ENCODE measurements at regions not wholly inside any gene's neighbourhood (a gene's known extent, or its start where the extent isn't known, plus 50 kb on each side); places are given as distances from the start of the nearest gene placed in this dataset.

DNA sequence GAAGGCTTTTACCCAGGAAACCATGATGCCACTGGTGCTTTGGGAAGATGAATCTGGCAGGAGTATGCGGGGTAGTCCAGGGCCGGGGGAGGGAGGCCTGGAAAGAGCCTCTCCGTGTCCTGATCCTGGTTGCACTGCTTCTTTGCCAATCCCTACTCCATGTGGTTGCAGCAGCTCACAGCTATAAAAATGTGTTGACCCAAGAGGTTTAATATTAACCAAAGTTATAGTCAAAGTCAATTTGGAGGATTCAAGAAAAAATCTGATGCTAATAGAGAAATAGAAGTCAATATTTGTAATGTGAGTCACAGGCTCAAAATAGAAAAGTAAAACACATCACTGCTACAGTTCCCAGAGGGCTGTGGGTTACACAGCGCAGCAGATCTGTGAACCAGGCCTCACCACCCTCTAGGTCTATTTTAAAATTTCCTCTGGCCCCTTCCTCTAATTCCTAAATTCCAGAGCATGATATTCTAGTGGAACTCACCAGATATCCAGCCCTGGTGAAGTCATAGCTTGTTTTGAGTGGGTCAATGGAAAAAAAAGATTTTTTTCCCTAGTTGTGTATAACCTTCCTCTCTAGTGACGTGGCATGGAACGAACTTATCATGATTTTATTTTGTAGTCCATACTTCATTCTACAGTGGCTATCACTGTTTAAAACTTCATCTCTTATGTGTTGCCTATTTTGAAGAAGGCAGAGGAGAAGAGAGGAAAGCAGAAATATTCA is 63.2 kb upstream of the BMP2 start (continued):
- TF ChIP-seq, protein P1, sequence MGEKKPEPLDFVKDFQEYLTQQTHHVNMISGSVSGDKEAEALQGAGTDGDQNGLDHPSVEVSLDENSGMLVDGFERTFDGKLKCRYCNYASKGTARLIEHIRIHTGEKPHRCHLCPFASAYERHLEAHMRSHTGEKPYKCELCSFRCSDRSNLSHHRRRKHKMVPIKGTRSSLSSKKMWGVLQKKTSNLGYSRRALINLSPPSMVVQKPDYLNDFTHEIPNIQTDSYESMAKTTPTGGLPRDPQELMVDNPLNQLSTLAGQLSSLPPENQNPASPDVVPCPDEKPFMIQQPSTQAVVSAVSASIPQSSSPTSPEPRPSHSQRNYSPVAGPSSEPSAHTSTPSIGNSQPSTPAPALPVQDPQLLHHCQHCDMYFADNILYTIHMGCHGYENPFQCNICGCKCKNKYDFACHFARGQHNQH (CRISPR knock-in tag; IDR thresholded peaks at IDR 0.05): peak; percentile 66; the same call in 1 of the 2 replicates
- TF ChIP-seq ZSCAN30 (CRISPR knock-in tag; IDR thresholded peaks at IDR 0.05) (no peak), JUND (CRISPR knock-in tag; IDR thresholded peaks at IDR 0.05) (peak; percentile 91), PCBP2 (optimal IDR thresholded peaks at IDR 0.05; ENCODE audit: low read depth, low read length, poor library complexity, severe bottlenecking) (no peak), FOSL2 (CRISPR knock-in tag; IDR thresholded peaks at IDR 0.05) (peak; percentile 97), TARDBP (CRISPR knock-in tag; IDR thresholded peaks at IDR 0.05) (no peak), ZFY (CRISPR knock-in tag; IDR thresholded peaks at IDR 0.05) (peak; percentile 66), AGO2 (optimal IDR thresholded peaks at IDR 0.05; ENCODE audit: low read depth, low read length) (no peak), ZFX (CRISPR knock-in tag; IDR thresholded peaks at IDR 0.05; ENCODE audit: low read depth) (peak; percentile 64), HOXA7 (CRISPR knock-in tag; IDR thresholded peaks at IDR 0.05) (no peak), SMAD3 (CRISPR knock-in tag; IDR thresholded peaks at IDR 0.05) (peak; percentile 77), ONECUT2 (CRISPR knock-in tag; IDR thresholded peaks at IDR 0.05) (no peak), MAFG (CRISPR knock-in tag; IDR thresholded peaks at IDR 0.05) (no peak), ZMYM4 (CRISPR knock-in tag; IDR thresholded peaks at IDR 0.05) (peak; percentile 70), NCOA5 (CRISPR knock-in tag; IDR thresholded peaks at IDR 0.05) (no peak)
- TF ChIP-seq, protein P2, sequence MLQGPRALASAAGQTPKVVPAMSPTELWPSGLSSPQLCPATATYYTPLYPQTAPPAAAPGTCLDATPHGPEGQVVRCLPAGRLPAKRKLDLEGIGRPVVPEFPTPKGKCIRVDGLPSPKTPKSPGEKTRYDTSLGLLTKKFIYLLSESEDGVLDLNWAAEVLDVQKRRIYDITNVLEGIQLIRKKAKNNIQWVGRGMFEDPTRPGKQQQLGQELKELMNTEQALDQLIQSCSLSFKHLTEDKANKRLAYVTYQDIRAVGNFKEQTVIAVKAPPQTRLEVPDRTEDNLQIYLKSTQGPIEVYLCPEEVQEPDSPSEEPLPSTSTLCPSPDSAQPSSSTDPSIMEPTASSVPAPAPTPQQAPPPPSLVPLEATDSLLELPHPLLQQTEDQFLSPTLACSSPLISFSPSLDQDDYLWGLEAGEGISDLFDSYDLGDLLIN (CRISPR knock-in tag; IDR thresholded peaks at IDR 0.05; ENCODE audit: borderline replicate concordance): no peak
- TF ChIP-seq, protein P3, sequence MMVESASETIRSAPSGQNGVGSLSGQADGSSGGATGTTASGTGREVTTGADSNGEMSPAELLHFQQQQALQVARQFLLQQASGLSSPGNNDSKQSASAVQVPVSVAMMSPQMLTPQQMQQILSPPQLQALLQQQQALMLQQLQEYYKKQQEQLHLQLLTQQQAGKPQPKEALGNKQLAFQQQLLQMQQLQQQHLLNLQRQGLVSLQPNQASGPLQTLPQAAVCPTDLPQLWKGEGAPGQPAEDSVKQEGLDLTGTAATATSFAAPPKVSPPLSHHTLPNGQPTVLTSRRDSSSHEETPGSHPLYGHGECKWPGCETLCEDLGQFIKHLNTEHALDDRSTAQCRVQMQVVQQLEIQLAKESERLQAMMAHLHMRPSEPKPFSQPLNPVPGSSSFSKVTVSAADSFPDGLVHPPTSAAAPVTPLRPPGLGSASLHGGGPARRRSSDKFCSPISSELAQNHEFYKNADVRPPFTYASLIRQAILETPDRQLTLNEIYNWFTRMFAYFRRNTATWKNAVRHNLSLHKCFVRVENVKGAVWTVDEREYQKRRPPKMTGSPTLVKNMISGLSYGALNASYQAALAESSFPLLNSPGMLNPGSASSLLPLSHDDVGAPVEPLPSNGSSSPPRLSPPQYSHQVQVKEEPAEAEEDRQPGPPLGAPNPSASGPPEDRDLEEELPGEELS (CRISPR knock-in tag; IDR thresholded peaks at IDR 0.05): peak; percentile 76
- TF ChIP-seq, protein P4, sequence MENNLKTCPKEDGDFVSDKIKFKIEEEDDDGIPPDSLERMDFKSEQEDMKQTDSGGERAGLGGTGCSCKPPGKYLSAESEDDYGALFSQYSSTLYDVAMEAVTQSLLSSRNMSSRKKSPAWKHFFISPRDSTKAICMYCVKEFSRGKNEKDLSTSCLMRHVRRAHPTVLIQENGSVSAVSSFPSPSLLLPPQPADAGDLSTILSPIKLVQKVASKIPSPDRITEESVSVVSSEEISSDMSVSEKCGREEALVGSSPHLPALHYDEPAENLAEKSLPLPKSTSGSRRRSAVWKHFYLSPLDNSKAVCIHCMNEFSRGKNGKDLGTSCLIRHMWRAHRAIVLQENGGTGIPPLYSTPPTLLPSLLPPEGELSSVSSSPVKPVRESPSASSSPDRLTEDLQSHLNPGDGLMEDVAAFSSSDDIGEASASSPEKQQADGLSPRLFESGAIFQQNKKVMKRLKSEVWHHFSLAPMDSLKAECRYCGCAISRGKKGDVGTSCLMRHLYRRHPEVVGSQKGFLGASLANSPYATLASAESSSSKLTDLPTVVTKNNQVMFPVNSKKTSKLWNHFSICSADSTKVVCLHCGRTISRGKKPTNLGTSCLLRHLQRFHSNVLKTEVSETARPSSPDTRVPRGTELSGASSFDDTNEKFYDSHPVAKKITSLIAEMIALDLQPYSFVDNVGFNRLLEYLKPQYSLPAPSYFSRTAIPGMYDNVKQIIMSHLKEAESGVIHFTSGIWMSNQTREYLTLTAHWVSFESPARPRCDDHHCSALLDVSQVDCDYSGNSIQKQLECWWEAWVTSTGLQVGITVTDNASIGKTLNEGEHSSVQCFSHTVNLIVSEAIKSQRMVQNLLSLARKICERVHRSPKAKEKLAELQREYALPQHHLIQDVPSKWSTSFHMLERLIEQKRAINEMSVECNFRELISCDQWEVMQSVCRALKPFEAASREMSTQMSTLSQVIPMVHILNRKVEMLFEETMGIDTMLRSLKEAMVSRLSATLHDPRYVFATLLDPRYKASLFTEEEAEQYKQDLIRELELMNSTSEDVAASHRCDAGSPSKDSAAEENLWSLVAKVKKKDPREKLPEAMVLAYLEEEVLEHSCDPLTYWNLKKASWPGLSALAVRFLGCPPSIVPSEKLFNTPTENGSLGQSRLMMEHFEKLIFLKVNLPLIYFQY (CRISPR knock-in tag; IDR thresholded peaks at IDR 0.05; ENCODE audit: borderline replicate concordance): peak; percentile 75; the same call in 1 of the 2 replicates
- TF ChIP-seq, protein P5, sequence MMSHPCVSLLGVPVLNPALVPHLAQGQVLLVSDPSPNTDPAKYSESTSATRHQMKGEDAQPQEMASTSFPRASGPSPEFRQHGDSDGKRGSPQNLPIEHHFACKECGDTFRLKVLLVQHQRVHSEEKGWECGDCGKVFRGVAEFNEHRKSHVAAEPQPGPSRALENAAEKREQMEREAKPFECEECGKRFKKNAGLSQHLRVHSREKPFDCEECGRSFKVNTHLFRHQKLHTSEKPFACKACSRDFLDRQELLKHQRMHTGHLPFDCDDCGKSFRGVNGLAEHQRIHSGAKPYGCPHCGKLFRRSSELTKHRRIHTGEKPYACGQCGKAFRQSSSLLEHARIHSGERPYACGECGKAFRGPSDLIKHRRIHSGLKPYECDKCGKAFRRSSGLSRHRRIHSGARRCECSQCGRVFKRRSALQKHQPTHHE (CRISPR knock-in tag; IDR thresholded peaks at IDR 0.05; ENCODE audit: borderline replicate concordance): no peak
- TF ChIP-seq, protein P6, sequence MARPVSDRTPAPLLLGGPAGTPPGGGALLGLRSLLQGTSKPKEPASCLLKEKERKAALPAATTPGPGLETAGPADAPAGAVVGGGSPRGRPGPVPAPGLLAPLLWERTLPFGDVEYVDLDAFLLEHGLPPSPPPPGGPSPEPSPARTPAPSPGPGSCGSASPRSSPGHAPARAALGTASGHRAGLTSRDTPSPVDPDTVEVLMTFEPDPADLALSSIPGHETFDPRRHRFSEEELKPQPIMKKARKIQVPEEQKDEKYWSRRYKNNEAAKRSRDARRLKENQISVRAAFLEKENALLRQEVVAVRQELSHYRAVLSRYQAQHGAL (CRISPR knock-in tag; IDR thresholded peaks at IDR 0.05; ENCODE audit: not compliant biosample characterization): no peak
